GM12878 (cell line): ENCODE measurements at regions not wholly inside any gene's neighbourhood (a gene's known extent, or its start where the extent isn't known, plus 50 kb on each side); places are given as distances from the start of the nearest gene placed in this dataset.

ENCODE experiments used
- ATAC-seq: fragments of 200-7000 bp; cut with Tn5 transposase; 3 replicates; pipeline ENCODE4 v1.9.1; 2020; ENCODE audit warnings: mild to moderate bottlenecking, moderate library complexity
- BruUV-seq: library from RNA; stranded (reverse); fragments of 400-500 nt; replicated peaks from 2 replicates; lab custom pipeline; 2021; lab: Mats Ljungman, UMichigan
- CTCF ChIA-PET: fragments of 300-600 bp; sonication (Branson Sonifier 250); formaldehyde crosslinking; extraction: SDS; loops from one replicate; lab custom pipeline; 2021; ENCODE audit warnings: inconsistent platforms; lab: Yijun Ruan, JAX
- POLR2A ChIA-PET: fragments of 350-600 bp; formaldehyde crosslinking; extraction: SDS; loops from one replicate; lab custom pipeline; 2021; ENCODE audit warnings: inconsistent platforms; lab: Charles Lee
- RAD21 ChIA-PET: fragments of 300-600 bp; sonication (Branson Sonifier 250); formaldehyde crosslinking; loops from one replicate; lab custom pipeline; 2023; ENCODE audit warnings: antibody characterized with exemption; ENCODE audit not compliant: unreplicated experiment; lab: Charles Lee
- SMC1A ChIA-PET: fragments of 300-600 bp; sonication (Branson Sonifier 250); formaldehyde crosslinking; loops from one replicate; lab custom pipeline; 2023; ENCODE audit not compliant: unreplicated experiment, uncharacterized antibody; lab: Charles Lee
- DNase-seq: peaks from one replicate; pipeline ENCODE4 v3.0.0-alpha.2; 2011; ENCODE audit warnings: low read depth, low spot score
- FAIRE-seq: peaks from 3 replicates; lab custom pipeline; 2011; peaks lifted over from hg19 to GRCh38; lab: Jason Lieb, UNC
- H2AFZ ChIP-seq: 2 replicates; pipeline ENCODE4 v1.6.0; 2011; ENCODE audit warnings: low read depth, low read length, control low read depth; ENCODE audit not compliant: control insufficient read depth
- H3K27ac ChIP-seq: 2 replicates; pipeline ENCODE4 v1.5.1; 2011; ENCODE audit warnings: control low read depth; ENCODE audit not compliant: control insufficient read depth, insufficient read depth
- H3K27me3 ChIP-seq, 2 experiments: replicated peaks in 1 of 2; 2 replicates each; pipeline versions ENCODE4 v1.6.0 to v1.6.1; 2011; ENCODE audit warnings: low read length in 1 of 2; ENCODE audit not compliant: control insufficient read depth in 2 of 2, insufficient read depth in 2 of 2
- H3K36me3 ChIP-seq, 2 experiments: 2 replicates each; pipeline ENCODE4 v1.5.1; 2011; ENCODE audit warnings: low read length in 1 of 2; ENCODE audit not compliant: control insufficient read depth in 2 of 2, insufficient read depth in 2 of 2
- H3K4me1 ChIP-seq: 2 replicates; pipeline ENCODE4 v1.6.1; 2011; ENCODE audit warnings: mild to moderate bottlenecking, low read length, moderate library complexity, mixed read lengths; ENCODE audit not compliant: control insufficient read depth, insufficient read depth
- H3K4me2 ChIP-seq: 2 replicates; pipeline ENCODE4 v1.6.0; 2011; ENCODE audit warnings: control low read depth; ENCODE audit not compliant: control insufficient read depth, insufficient read depth
- H3K4me3 ChIP-seq: fragments of 200-600 bp; sonication (generic); 2 replicates; pipeline ENCODE4 v1.5.1; 2016
- H3K79me2 ChIP-seq: 2 replicates; pipeline ENCODE4 v1.6.0; 2011; ENCODE audit warnings: low read length; ENCODE audit not compliant: control insufficient read depth, insufficient read depth
- H3K9ac ChIP-seq: 2 replicates; pipeline ENCODE4 v1.8.0; 2011; ENCODE audit warnings: low read length, control low read depth, mixed read lengths; ENCODE audit not compliant: control insufficient read depth, insufficient read depth
- H3K9me3 ChIP-seq: replicated peaks from 3 replicates; pipeline ENCODE4 v1.5.1; 2011; ENCODE audit warnings: mild to moderate bottlenecking, low read length; ENCODE audit not compliant: control insufficient read depth, insufficient read depth
- H4K20me1 ChIP-seq: 2 replicates; pipeline ENCODE4 v1.6.0; 2011; ENCODE audit not compliant: control insufficient read depth, insufficient read depth
- ATF7 ChIP-seq: fragments of 450-650 bp; IDR thresholded peaks from 2 replicates; pipeline ENCODE4 v1.6.1; 2016; ENCODE audit warnings: low read depth, mild to moderate bottlenecking
- BCL11A ChIP-seq: IDR thresholded peaks from 2 replicates; pipeline ENCODE4 v1.6.1; 2011; ENCODE audit warnings: low read depth, low read length
- ETV6 ChIP-seq, 2 experiments: fragments of 450-650 bp in 1 of 2; IDR thresholded peaks in 1 of 2; conservative IDR thresholded peaks in 1 of 2; 2 replicates each; pipeline ENCODE4 v1.6.1; 2014; ENCODE audit warnings: antibody characterized with exemption in 1 of 2, borderline replicate concordance in 1 of 2, low read depth in 1 of 2, mild to moderate bottlenecking in 1 of 2, moderate library complexity in 1 of 2
- HCFC1 ChIP-seq: fragments of 150-350 bp; IDR thresholded peaks from 2 replicates; pipeline ENCODE4 v1.6.1; 2014; ENCODE audit warnings: low read length
- PML ChIP-seq: IDR thresholded peaks from 2 replicates; pipeline ENCODE4 v1.6.1; 2012; ENCODE audit warnings: low read length, inconsistent platforms
- RAD51 ChIP-seq: fragments of 450-650 bp; IDR thresholded peaks from 2 replicates; pipeline ENCODE4 v1.6.1; 2016; ENCODE audit warnings: moderate library complexity, mild to moderate bottlenecking, inconsistent platforms
- SREBF2 ChIP-seq: IDR thresholded peaks from 2 replicates; pipeline ENCODE4 v1.6.1; 2012; ENCODE audit warnings: mild to moderate bottlenecking, low read length
- SUZ12 ChIP-seq: fragments of 200-600 bp; sonication (generic); IDR thresholded peaks from one replicate; pipeline ENCODE4 v1.6.1; 2018; ENCODE audit warnings: antibody characterized with exemption, mild to moderate bottlenecking; ENCODE audit not compliant: unreplicated experiment
- TAF1 ChIP-seq: IDR thresholded peaks from 2 replicates; pipeline ENCODE4 v1.6.1; 2011; ENCODE audit warnings: mild to moderate bottlenecking, low read depth, low read length, borderline replicate concordance
- TCF7 ChIP-seq: IDR thresholded peaks from 2 replicates; pipeline ENCODE4 v1.6.1; 2014; ENCODE audit warnings: antibody characterized with exemption, borderline replicate concordance
- USF2 ChIP-seq: IDR thresholded peaks from 2 replicates; pipeline ENCODE4 v1.6.1; 2011; ENCODE audit warnings: low read depth, low read length, improper control_type of control experiment, borderline replicate concordance
- ZZZ3 ChIP-seq: IDR thresholded peaks from 2 replicates; pipeline ENCODE4 v1.6.1; 2011; ENCODE audit warnings: low read depth; ENCODE audit not compliant: control insufficient read depth, insufficient read length
- WGBS: methylation state at CpG from one replicate; pipeline ENCODE4 v1.1.6; 2016; ENCODE audit warnings: low lambda C conversion rate; ENCODE audit not compliant: insufficient replicate concordance, insufficient coverage; ENCODE audit errors: missing lambda C conversion rate; 5-methylcytosine and 5-hydroxymethylcytosine counted together
- in situ Hi-C: fragments of 300-500 bp; cut with MboI; formaldehyde crosslinking; loops from 9 replicates; pipeline ENCODE4 v1.14.3; 2018; ENCODE audit warnings: mixed read lengths
- intact Hi-C: fragments of 100-400 bp; cut with micrococcal nuclease; formaldehyde crosslinking; loops from one replicate; pipeline ENCODE4 v1.14.2; 2022; ENCODE audit not compliant: unreplicated experiment
- TF ChIP-seq, protein P1 (sequence below): fragments of 150-350 bp; IDR thresholded peaks from 2 replicates; pipeline ENCODE4 v1.6.1; 2014; ENCODE audit warnings: mild to moderate bottlenecking, low read depth, low read length

GRCh38 chr13:111575719-111576118 lies 255.3 kb downstream of the TEX29 start (continued):
- TF ChIP-seq, protein P1, sequence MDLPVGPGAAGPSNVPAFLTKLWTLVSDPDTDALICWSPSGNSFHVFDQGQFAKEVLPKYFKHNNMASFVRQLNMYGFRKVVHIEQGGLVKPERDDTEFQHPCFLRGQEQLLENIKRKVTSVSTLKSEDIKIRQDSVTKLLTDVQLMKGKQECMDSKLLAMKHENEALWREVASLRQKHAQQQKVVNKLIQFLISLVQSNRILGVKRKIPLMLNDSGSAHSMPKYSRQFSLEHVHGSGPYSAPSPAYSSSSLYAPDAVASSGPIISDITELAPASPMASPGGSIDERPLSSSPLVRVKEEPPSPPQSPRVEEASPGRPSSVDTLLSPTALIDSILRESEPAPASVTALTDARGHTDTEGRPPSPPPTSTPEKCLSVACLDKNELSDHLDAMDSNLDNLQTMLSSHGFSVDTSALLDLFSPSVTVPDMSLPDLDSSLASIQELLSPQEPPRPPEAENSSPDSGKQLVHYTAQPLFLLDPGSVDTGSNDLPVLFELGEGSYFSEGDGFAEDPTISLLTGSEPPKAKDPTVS = no peak
- no peak for TF ChIP-seq TCF7
- no peak for TF ChIP-seq ATF7

DNA sequence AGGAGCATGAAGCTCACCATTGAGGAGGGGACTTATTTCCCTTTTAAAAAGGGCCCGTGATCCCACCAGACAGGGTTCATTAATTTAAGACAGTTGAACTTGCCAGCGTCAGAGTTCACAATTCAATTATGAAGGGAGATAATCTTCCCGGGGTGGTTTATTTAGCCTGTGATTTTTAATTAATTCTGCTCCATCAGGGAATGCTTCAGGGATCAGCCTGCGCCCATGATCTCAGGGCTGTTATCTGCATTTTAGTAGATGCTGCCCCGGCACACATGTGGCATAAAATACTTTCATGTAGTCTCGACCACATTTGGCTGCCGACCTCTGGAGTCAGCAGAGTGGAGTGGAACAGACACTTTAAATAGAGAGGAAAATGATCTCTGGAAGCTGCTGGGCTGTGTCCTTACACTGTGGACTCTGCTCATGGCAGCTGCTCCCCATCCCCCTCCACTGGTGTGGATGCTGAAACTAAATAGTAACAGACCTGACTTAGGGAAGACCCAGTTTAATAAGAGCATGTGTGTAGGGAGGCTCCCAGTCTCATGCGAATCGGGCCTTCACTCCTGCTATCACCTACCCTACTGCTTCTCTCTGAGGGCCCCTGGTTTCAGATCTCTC lies 256.9 kb downstream of the TEX29 start:
- ChIA-PET SMC1A (no interaction called here), CTCF (no interaction called here), POLR2A (no interaction called here), RAD21 (no interaction called here)
- no peak for FAIRE-seq
- no peak for TF ChIP-seq USF2
- TF ChIP-seq SUZ12 = no peak
- TF ChIP-seq PML = no peak
- TF ChIP-seq RAD51 = no peak
- TF ChIP-seq BCL11A = no peak
- no peak for TF ChIP-seq SREBF2
- no peak for TF ChIP-seq TAF1
- TF ChIP-seq HCFC1 = no peak
- TF ChIP-seq ETV6 (conservative IDR thresholded peaks at IDR 0.05 in 1 of 2, IDR thresholded peaks at IDR 0.05 in 1 of 2; ENCODE audit: borderline replicate concordance in 1 of 2, low read depth in 1 of 2) = no peak
- no peak for TF ChIP-seq ZZZ3
- Histone ChIP-seq H2AFZ (no peak overlapping the region), H3K4me1 (no peaks in the 10 kb centered on the region), H3K4me2 (no peak overlapping the region), H3K27me3 (no peaks in the 10 kb centered on the region), H3K9ac (no peak overlapping the region), H3K79me2 (no peaks in the 10 kb centered on the region), H3K27ac (no peak overlapping the region), H3K36me3 (no peaks in the 10 kb centered on the region), H3K9me3 (no peaks in the 10 kb centered on the region; the same call in 2 of the 3 replicates), H3K4me3 (no peak overlapping the region), H4K20me1 (no peaks in the 10 kb centered on the region)
- 48% methylated on average over 9 of the region's 9 CpGs for WGBS
- intact Hi-C loops = no loop called here
- no TSS peak for BruUV-seq
- DNase-seq = no peak
- in situ Hi-C loops = no loop called here
- no peak for ATAC-seq
